ENCODE measurements at regions not wholly inside any gene's neighbourhood (a gene's known extent, or its start where the extent isn't known, plus 50 kb on each side); places are given as distances from the start of the nearest gene placed in this dataset.
"Not testable (repeated sequence)": the region's sequence is repeated elsewhere in the genome, so short reads cannot be mapped to it uniquely, and the experiment has no call there.

DNA sequence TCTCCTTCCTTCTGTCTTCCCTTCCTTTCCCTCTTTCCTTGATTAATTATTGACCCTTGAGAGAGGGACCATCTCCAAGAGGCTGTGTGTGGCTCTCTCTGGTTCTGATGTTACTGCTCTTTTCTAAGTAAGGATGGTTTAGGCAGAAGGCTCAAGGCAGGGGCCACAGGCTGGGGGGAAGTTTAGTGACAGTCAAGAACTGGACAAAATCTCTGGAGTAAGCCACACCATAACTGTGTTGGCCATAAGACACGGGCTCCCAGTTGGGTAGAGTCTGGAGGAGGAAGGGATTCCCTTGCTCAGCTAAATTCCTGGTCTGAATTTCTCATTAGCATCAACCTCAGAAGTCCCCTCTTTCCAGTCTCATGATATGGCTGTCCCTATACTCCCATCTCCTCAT is 74.7 kb downstream of the BUD13 start:
- no peak for DNase-seq

DNA sequence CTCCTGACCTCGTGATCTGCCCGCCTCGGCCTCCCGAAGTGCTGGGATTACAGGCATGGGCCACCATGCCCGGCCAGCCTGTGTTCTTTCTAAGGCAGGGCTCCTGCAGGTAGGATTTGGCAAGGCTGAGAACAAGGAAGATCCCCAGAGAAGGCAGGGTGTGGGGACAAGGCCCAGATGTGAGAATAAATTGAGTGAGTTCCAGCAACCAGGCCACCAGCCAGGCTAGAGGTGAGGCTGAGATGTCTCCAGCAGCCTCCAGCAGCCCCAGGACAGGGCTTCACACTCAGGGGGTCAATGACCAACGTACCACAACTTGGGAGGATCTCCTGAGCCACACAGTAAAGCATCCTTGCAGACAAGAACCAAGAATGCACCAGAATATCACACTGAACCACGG is 75.1 kb downstream of the BUD13 start:
- DNase-seq, result no peak

DNA sequence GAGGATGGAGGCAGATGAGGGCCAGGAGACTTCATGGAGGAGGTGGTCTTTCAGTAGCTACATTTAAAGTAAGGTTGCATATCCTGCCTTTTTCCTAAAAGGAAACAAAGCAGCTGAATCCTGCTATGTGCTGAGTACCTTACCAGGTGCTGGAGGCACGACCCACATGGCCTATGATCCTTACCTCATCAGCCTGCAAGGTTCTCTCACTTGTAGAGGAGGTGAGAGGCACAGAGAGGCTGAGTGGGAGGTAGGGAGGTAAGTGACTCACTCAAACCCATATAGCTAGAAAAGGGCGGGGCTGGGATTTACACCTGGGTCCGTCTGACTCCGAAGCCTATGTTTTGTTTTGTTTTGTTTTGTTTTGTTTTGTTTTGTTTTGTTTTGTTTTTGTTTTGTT is 75.8 kb downstream of the BUD13 start:
- DNase-seq, result no peak

DNA sequence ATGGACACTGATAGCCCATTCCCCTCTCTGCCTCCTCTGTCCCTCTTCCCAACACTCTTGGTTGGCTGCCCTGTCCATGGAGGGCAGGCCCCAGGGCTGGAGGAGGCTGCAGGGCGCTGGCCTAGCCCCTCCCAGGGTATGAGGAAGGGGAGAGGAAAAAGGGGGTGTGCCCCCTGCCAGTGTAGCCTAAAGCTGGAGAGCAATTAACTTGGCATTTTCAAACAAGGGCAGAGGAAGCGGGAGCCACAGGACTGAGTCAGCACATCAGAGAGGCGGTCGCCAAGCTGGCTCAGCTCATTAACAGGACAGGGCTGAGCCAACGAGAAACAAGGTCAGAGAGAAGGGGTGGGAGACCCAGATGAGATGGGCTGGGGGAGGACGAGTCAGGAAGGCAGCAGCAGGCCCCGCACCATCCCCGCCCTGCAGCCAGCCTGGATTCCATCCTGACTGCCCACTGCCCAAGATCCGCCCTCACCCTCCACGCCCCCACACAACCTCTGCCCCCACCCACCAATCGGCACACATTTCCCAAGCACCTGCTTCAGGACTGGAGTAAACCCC is 76.3 kb downstream of the BUD13 start:
- DNase-seq, result no peak

DNA sequence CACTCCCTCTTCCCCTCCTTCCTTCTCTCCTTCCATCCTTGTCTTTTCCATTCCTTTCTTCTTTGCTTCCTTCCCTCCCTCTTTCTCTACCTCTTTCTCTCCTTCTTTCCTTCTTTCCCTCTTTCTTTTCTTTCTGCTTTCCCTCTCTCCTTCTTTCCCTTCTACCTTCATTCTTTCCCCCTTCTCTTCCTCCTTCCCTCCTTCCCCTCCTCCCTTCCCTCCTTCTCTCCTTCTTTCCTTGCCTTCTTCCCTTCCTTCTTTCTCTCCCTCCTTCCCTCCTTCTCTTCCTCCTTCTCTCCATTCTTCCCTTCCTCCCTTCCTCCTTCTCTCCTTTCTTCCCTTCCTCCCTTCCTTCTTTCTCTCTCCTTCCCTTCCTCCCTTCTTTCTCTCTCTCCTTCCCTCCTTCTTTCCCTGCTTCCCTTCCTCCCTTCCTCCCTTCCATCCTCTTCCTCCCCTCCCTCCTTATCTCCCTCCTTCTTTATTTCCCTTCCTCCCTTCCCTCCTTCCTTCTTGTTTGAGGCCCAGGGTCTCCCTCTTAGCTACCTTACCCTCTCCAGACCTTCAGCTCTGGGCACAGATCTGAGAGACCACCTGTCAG is 77.0 kb downstream of the BUD13 start:
- DNase-seq, result no peak

DNA sequence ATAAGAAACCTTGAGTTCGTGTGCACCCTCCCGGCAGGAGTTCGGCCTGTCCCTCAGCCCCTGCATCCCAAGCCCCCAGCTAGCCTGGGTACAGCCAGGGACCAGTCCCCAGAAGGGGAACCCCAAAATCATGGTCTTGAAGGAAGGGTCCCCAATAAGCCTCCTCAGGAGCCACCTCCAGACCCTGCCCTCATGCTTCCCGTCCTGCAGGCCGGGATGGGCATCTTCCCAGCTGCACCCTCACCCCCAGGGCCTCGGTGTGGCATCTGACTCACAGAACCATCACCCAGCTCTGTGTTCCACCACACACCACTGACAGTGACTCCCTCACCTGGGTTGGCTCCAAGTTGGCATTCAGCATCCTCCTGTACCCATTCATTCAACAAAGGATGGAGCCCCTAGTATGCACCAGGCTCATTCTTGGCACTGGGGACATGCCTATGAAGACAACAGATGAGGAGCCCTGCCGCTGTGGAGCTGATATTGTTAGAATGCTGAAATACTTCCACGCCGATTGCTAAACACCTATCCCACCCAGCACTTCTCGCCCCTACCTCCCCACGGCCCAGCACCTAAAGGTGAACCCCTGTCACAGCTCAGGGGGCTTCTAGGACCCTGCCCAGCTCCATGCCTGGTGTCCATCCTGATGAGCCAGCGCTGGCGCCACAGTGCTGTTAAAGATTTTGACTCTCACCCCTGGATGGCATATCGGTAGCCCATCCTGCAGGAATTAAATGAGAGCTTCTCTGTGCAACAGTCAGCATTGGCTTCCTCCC is 77.8 kb downstream of the BUD13 start:
- DNase-seq, result no peak

DNA sequence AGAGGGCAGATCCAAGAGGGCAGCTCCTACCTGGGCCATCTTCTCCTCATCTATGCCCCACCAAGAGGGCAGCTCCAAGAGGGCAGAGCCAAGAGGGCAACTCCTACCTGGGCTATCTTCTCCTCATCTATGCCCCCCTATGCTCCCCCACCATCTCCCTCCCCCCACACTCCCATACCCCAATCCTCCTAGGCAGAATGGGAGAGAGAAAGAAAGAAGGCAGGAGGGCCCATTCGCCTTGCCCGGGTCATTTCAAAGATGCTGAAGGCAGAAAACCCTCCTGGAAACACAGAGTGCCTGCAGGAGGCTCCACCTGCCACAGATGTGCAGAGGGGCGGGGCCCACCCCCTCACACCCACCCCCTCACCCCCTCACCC is 78.5 kb downstream of the BUD13 start:
- no peak for DNase-seq

DNA sequence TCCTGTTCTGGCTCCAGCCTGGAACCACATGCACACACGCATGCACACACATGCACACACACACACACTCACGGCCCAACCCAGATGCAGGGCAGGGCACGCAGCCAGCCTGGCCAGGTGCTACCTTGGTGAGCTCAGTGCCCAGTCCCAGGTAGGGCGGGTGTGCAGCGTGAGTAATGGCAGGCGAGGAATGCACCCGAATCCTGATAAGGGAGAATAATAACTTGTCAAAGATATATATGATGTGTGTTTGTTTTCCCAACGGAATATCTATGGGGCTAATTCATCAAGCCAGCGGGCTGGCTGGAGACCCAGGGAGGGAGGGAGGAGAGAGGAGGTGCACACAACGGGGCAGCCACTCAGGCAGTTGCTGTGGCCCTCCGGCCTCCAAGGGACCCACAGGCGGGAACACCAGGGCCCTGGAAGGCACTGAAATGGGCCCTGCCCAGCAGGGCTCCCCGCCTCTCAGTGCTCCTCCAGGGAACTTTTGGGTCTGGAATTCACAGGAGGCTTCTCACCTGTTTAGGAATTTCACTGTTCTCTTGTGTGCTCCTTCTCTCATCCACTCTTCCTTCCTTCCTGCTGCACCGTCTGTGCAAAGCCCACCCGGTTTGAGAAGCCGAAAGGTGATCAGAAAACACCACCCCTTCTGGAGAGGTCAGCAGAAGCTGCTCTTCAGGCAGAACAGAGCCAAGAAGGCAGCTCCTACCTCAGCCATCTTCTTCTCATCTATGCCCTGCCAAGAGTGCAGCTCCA is 79.0 kb downstream of the BUD13 start:
- no peak for DNase-seq

DNA sequence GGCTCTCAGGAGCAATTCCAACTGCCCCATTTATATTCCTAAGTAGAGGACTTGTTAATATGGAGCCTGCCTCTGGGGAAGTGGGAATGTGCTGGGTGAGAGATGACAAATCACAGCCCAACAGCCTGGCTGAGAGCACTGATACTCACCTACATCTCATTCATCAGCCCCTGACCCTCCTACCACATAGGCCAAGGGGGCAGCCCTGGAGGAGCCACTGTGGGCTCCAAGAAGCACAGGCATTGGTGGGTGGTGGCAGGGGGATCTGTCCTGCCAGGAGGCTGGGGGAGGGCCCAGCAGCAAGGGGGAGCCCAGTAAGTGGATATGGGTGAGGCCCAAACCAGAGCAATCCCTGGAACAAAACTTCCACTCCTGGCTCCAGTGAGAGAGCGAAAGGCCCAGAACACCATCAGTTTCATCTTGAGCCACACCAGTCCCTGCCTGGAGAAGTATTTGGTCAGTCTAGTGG is 79.7 kb downstream of the BUD13 start:
- no peak for DNase-seq

DNA sequence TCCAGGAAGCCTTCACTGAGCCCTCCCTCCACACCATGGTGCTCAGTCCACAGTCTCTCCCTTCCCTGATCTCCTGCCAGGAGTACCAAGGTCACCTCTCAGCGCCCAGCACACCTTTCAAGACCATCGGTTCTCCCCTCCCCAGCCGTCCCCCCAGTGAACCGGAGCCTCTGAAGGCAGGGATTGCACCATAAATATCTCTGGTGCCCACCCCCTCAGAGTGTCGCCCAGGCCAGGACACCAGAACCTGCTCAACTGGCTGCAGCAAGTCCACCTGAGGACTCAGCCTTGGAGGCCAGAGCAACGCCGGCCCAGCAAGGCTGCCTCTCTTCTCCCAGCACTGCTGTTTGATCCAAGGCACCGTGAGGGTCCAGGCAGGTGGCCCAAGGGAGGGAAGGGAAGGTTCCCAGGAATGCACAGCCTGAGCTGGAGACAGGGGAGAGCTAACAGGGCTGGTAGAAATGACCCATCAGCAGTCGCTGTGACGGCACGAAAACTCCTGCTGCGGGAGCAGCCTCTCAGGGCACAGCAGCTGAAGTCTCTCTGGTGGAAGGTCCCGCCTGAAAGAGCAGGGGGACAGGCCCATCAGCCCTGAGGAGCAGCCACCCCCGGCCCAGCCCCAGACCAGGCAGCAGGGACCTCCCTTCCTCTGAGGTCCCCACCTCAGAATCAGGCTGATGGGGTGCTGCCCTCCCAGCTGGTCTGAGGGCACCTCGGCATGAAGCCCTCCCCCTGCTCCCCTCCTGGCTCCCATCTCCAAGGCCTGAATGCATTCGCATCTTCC is 80.3 kb downstream of the BUD13 start:
- no peak for DNase-seq

DNA sequence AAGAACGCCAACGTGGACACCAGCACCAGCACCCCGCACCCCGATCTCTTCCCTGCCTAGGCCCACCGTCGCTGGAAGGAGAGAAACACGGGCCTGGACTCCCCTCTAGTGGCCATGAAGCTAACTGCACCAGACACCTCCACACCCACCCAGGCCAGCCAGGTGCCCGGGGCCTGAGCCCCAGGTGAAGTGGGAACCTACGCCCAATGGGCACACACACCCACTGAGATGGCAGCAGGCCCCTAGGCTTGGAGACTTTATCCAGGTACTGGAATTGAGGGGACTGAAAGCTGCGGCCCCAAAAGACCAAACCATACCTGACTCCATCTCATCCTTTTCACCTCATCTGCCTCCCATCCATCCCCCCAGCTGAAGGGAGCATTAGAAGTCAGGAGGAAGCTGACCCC is 81.0 kb downstream of the BUD13 start:
- DNase-seq, result peak; percentile 60

DNA sequence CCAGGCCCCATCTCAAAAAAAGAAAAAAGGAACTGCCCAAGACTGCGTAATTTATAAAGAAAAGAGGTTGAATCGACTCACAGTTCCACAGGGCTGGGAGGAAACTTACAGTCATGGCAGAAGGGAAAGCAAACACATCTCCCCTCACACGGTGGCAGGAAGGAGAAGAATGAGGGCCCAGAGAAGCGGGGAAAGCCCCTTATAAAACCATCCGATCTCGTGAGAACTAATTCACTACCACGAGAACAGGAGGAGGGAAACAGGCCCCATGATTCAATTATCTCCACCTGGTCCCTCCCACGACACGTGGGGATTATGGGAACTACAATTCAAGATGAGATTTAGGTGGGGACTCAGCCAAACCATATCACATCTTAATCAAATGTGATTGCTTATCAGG is 82.2 kb downstream of the BUD13 start:
- DNase-seq, result no peak

DNA sequence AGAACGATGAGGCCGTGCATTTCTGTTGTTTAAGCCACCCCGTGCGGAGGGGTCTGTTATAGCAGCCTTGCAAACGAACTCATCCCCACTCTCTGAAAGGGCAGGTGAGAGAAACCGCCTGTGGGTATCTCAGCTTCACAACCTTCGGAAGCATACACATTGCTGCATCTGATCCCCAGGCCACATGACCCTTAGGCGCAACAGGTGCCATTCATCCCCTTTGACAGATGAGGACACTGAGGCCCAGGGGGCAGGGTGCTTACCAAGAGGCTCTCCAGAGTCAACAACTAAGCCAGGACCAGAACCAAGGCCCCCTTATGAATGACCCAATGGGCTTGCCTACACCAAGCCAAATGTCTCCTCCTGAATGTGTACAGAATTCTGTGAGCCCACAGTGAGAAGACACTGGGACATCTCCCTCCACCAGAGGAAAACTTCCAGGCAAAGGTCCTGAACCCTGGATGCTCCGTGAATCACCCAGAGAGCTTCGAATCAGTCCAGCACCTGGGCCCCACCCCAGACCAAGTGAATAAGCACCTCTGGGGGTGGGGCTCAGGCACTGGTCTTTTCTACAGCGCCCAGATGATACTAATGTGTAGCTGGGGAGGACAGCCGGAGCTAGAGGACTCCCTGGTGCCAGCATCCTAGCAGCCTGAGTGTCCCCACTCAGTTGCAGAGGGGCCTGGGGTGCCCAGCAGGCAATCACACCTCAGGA is 83.2 kb downstream of the BUD13 start:
- DNase-seq, result no peak

DNA sequence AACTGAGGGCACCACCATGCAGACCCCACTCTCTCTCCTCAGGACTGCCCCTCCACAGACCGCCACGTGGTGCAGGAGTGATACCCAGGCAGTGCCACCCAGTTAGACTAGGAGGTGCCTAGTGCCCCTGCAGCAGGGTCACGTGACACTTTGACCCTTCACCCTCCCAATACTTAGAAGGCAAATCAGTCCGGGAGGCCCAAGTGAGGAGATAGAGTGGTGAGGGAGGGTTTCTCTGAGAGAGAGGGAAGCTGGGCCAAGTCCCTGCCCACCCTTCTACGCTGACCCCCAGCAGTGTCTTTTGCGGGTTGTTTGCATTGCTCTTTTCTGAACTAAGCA is 84.6 kb downstream of the BUD13 start:
- no peak for DNase-seq

DNA sequence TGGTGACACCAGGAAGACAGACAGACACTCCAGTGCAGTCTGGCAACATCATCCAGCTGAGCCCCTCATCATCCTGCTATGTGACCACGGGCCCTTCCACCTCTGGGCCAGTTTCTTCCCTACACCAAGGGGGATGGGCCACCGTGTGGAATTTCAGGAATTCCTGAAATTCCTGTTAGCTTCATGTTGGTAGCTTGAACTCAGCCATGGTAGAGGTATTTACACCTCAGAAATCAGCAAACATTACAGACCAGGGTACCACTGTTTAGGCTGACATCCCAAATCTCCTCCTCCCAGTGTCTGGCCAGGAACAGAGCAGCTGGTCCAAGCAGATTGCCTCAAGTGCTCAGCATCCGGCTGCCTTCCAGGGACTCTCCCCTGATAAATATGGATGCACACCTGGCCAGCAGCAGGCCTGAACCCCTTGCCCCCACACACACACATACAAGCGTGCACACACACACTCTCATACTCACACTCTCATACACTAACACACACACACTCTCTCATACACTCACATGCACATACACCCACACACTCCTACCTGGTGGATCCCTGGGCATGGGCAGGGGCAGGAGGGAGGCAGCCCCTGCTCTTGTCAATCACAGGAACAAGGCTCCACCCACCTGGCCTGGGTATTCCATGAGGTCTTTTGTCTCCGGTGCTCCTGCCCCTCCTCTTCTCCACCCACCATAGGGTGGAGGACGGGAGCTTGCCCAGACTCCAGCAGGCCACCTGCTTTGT is 85.2 kb downstream of the BUD13 start:
- DNase-seq, result no peak

DNA sequence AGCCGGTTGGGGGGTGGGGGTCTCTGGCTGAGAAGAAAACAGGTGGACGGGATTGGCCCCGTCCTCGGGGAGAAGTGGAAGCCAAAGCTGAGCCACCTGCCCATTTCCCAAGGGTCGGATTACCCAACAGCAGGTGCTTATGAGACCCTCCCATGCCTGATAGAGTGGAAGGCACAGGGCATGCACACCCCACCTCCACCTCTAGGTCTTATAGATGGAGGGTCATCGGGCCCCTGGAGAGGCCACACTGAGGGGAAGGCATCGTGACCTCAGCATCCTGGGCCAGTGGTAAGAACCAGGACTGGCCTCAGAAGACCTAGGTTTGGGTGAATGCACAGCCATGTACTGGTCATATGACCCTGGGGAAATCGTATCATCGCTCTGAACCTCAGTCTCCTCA is 85.9 kb downstream of the BUD13 start:
- DNase-seq, result no peak

DNA sequence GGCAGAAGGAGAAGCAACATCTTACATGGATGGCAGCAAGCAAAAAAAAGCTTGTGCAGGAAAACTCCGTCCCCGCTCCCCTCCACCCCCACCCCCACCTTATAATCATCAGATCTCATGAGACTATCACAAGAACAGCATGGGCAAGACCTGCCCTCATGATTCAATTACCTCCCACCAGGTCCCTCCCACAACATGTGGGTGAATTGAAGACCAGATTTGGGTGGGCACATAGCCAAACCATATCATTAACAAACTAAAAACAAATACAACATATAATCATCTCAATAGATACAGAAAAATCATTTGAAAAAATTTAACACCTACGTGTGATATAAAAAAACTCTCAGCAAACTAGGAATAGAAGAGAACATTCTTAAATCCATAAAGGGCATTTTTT is 88.8 kb downstream of the BUD13 start:
- no peak for DNase-seq

DNA sequence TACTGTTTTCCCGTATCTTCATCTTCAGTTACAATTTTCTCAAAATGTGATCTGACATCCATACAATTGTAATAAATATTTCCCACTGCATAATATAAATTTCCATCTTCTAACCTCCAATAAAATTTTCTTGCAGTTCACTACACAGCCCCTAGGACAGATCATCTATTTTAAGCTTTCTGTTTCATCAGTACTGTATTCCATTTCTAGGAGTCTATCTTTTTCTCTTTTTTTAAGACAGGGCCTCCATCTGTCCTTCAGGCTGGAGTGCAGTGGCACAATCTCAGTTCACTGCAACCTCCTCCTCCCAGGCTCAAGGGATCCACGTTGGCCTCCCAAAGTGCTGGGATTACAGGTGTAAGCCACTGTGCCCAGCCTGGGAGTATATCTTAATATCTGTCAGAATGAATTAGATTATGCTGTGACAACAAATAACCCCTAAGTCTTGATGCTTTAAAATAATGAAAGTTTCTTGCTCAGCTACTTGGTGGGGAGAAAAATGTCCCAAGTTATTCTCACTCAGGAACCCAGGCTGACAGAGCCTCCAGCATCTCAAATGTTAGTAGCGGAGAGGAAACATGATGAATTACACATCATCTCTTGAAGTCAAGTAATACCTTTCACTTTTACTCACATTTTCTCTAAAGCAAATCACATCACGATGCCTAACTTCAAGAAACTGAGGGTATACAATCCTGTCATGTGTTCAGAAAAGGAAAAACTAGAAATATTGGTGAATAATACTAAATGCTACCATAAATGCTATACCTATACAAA is 92.2 kb downstream of the BUD13 start:
- no peak for DNase-seq

DNA sequence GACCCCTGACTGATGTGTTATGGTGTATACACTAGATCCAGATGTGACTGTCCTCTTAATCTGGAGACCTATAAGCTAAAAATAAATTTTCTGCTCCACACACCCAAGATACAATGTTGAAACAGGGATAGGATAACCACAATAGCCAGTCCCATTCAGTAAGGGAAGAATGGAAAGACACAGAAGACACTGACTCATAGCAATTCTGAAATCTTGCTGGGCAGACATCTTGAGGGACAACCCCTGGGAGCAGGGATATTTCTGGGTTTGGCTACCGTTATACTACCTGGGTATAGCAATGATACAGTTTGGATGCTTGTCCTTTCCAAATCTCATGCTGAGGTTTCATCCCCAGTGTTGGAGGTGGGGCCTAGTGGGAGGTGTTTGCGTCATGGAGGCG is 93.9 kb downstream of the BUD13 start:
- no peak for DNase-seq

DNA sequence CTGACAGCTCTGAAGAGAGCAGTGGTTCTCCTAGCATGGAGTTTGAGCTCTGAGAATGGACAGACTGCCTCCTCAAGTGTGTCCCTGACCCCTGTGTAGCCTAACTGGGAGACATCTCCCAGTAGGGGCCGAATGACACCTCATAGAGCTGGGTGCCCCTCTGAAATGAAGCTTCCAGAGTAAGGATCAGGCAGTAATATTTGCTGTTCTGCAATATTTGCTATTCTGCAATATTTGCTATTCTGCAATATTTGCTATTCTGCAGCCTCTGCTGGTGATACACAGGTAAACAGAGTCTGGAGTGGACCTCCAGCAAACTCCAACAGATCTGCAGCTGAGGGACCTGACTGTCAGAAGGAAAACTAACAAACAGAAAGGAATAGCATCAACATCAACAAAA is 105.5 kb downstream of the BUD13 start:
- not testable (repeated sequence) for DNase-seq
